ENCODE measurements at regions not wholly inside any gene's neighbourhood (a gene's known extent, or its start where the extent isn't known, plus 50 kb on each side); places are given as distances from the start of the nearest gene placed in this dataset.
"Not testable (repeated sequence)": the region's sequence is repeated elsewhere in the genome, so short reads cannot be mapped to it uniquely, and the experiment has no call there.

GRCh38 chr9:42325561-42325960 lies 142.1 kb downstream of the SPATA31A6 start:
- POLR2A ChIA-PET; H3K4me1 ChIP-seq (ENCODE audit: control extremely low read depth in 1 of 4, control insufficient read depth in 4 of 4, insufficient read depth in 4 of 4, low read length in 3 of 4); H3K36me3 ChIP-seq (ENCODE audit: control insufficient read depth in 4 of 4, insufficient read depth in 4 of 4, low read length in 3 of 4); H3K27me3 ChIP-seq (replicated peaks in 2 of 5; ENCODE audit: control insufficient read depth in 4 of 5, insufficient read depth in 5 of 5, low read length in 4 of 5); CTCF ChIA-PET; H3K4me3 ChIP-seq (ENCODE audit: control insufficient read depth in 1 of 7, extremely low read depth in 1 of 7, insufficient read depth in 4 of 7, low read depth in 2 of 7, low read length in 6 of 7); H3K27ac ChIP-seq (ENCODE audit: insufficient read depth in 1 of 2, low read depth in 1 of 2, low read length in 2 of 2, poor library complexity in 1 of 2, severe bottlenecking in 2 of 2); H3K9me3 ChIP-seq (ENCODE audit: control extremely low read depth in 1 of 5, control insufficient read depth in 4 of 5, insufficient read depth in 2 of 5, low read depth in 1 of 5, low read length in 4 of 5); DNase-seq: not testable (repeated sequence)
- no CpG with 5 or more reads among the region's 2 CpGs for WGBS (ENCODE audit: insufficient coverage)

- H3K27ac ChIP-seq (ENCODE audit: insufficient read depth in 1 of 2, low read depth in 1 of 2, low read length in 2 of 2, poor library complexity in 1 of 2, severe bottlenecking in 2 of 2); CTCF ChIA-PET; DNase-seq; H3K9me3 ChIP-seq (ENCODE audit: control extremely low read depth in 1 of 5, control insufficient read depth in 4 of 5, insufficient read depth in 2 of 5, low read depth in 1 of 5, low read length in 4 of 5); H3K27me3 ChIP-seq (replicated peaks in 2 of 5; ENCODE audit: control insufficient read depth in 4 of 5, insufficient read depth in 5 of 5, low read length in 4 of 5); H3K4me3 ChIP-seq (ENCODE audit: control insufficient read depth in 1 of 7, extremely low read depth in 1 of 7, insufficient read depth in 4 of 7, low read depth in 2 of 7, low read length in 6 of 7); H3K36me3 ChIP-seq (ENCODE audit: control insufficient read depth in 4 of 4, insufficient read depth in 4 of 4, low read length in 3 of 4); H3K4me1 ChIP-seq (ENCODE audit: control extremely low read depth in 1 of 4, control insufficient read depth in 4 of 4, insufficient read depth in 4 of 4, low read length in 3 of 4); POLR2A ChIA-PET: not testable (repeated sequence)
- no CpG with 5 or more reads among the region's 2 CpGs for WGBS (ENCODE audit: insufficient coverage)
Observed at GRCh38 chr9:42326482-42326881, 143.0 kb downstream of the SPATA31A6 start.

- H3K9me3 ChIP-seq (ENCODE audit: control extremely low read depth in 1 of 5, control insufficient read depth in 4 of 5, insufficient read depth in 2 of 5, low read depth in 1 of 5, low read length in 4 of 5); DNase-seq; H3K27me3 ChIP-seq (replicated peaks in 2 of 5; ENCODE audit: control insufficient read depth in 4 of 5, insufficient read depth in 5 of 5, low read length in 4 of 5); POLR2A ChIA-PET; CTCF ChIA-PET; H3K4me3 ChIP-seq (ENCODE audit: control insufficient read depth in 1 of 7, extremely low read depth in 1 of 7, insufficient read depth in 4 of 7, low read depth in 2 of 7, low read length in 6 of 7); H3K27ac ChIP-seq (ENCODE audit: insufficient read depth in 1 of 2, low read depth in 1 of 2, low read length in 2 of 2, poor library complexity in 1 of 2, severe bottlenecking in 2 of 2); H3K4me1 ChIP-seq (ENCODE audit: control extremely low read depth in 1 of 4, control insufficient read depth in 4 of 4, insufficient read depth in 4 of 4, low read length in 3 of 4); H3K36me3 ChIP-seq (ENCODE audit: control insufficient read depth in 4 of 4, insufficient read depth in 4 of 4, low read length in 3 of 4): not testable (repeated sequence)
Observed at GRCh38 chr9:42335342-42335741, 151.9 kb downstream of the SPATA31A6 start.

- POLR2A ChIA-PET; H3K27me3 ChIP-seq (replicated peaks in 2 of 5; ENCODE audit: control insufficient read depth in 4 of 5, insufficient read depth in 5 of 5, low read length in 4 of 5); H3K36me3 ChIP-seq (ENCODE audit: control insufficient read depth in 4 of 4, insufficient read depth in 4 of 4, low read length in 3 of 4); CTCF ChIA-PET; H3K4me3 ChIP-seq (ENCODE audit: control insufficient read depth in 1 of 7, extremely low read depth in 1 of 7, insufficient read depth in 4 of 7, low read depth in 2 of 7, low read length in 6 of 7); DNase-seq; H3K4me1 ChIP-seq (ENCODE audit: control extremely low read depth in 1 of 4, control insufficient read depth in 4 of 4, insufficient read depth in 4 of 4, low read length in 3 of 4); H3K9me3 ChIP-seq (ENCODE audit: control extremely low read depth in 1 of 5, control insufficient read depth in 4 of 5, insufficient read depth in 2 of 5, low read depth in 1 of 5, low read length in 4 of 5); H3K27ac ChIP-seq (ENCODE audit: insufficient read depth in 1 of 2, low read depth in 1 of 2, low read length in 2 of 2, poor library complexity in 1 of 2, severe bottlenecking in 2 of 2): not testable (repeated sequence)
- WGBS (ENCODE audit: insufficient coverage): 73% methylated on average over 4 of the region's 7 CpGs
Observed at GRCh38 chr9:42335984-42336657, 152.7 kb downstream of the SPATA31A6 start.

GRCh38 chr9:42338275-42338674 lies 154.8 kb downstream of the SPATA31A6 start:
- H3K36me3 ChIP-seq (ENCODE audit: control insufficient read depth in 4 of 4, insufficient read depth in 4 of 4, low read length in 3 of 4); H3K9me3 ChIP-seq (ENCODE audit: control extremely low read depth in 1 of 5, control insufficient read depth in 4 of 5, insufficient read depth in 2 of 5, low read depth in 1 of 5, low read length in 4 of 5); DNase-seq; H3K4me1 ChIP-seq (ENCODE audit: control extremely low read depth in 1 of 4, control insufficient read depth in 4 of 4, insufficient read depth in 4 of 4, low read length in 3 of 4); H3K27me3 ChIP-seq (replicated peaks in 2 of 5; ENCODE audit: control insufficient read depth in 4 of 5, insufficient read depth in 5 of 5, low read length in 4 of 5); H3K4me3 ChIP-seq (ENCODE audit: control insufficient read depth in 1 of 7, extremely low read depth in 1 of 7, insufficient read depth in 4 of 7, low read depth in 2 of 7, low read length in 6 of 7); H3K27ac ChIP-seq (ENCODE audit: insufficient read depth in 1 of 2, low read depth in 1 of 2, low read length in 2 of 2, poor library complexity in 1 of 2, severe bottlenecking in 2 of 2); POLR2A ChIA-PET; CTCF ChIA-PET: not testable (repeated sequence)
- no CpG with 5 or more reads among the region's 4 CpGs for WGBS (ENCODE audit: insufficient coverage)

GRCh38 chr9:42339671-42340434 lies 156.4 kb downstream of the SPATA31A6 start:
- WGBS (ENCODE audit: insufficient coverage): 100% methylated on average over 1 of the region's 2 CpGs
- CTCF ChIA-PET; POLR2A ChIA-PET; H3K4me1 ChIP-seq (ENCODE audit: control extremely low read depth in 1 of 4, control insufficient read depth in 4 of 4, insufficient read depth in 4 of 4, low read length in 3 of 4); H3K9me3 ChIP-seq (ENCODE audit: control extremely low read depth in 1 of 5, control insufficient read depth in 4 of 5, insufficient read depth in 2 of 5, low read depth in 1 of 5, low read length in 4 of 5); H3K36me3 ChIP-seq (ENCODE audit: control insufficient read depth in 4 of 4, insufficient read depth in 4 of 4, low read length in 3 of 4); DNase-seq; H3K27me3 ChIP-seq (replicated peaks in 2 of 5; ENCODE audit: control insufficient read depth in 4 of 5, insufficient read depth in 5 of 5, low read length in 4 of 5); H3K27ac ChIP-seq (ENCODE audit: insufficient read depth in 1 of 2, low read depth in 1 of 2, low read length in 2 of 2, poor library complexity in 1 of 2, severe bottlenecking in 2 of 2); H3K4me3 ChIP-seq (ENCODE audit: control insufficient read depth in 1 of 7, extremely low read depth in 1 of 7, insufficient read depth in 4 of 7, low read depth in 2 of 7, low read length in 6 of 7): not testable (repeated sequence)

- H3K27me3 ChIP-seq (replicated peaks in 2 of 5; ENCODE audit: control insufficient read depth in 4 of 5, insufficient read depth in 5 of 5, low read length in 4 of 5); H3K9me3 ChIP-seq (ENCODE audit: control extremely low read depth in 1 of 5, control insufficient read depth in 4 of 5, insufficient read depth in 2 of 5, low read depth in 1 of 5, low read length in 4 of 5); DNase-seq; H3K36me3 ChIP-seq (ENCODE audit: control insufficient read depth in 4 of 4, insufficient read depth in 4 of 4, low read length in 3 of 4); CTCF ChIA-PET; H3K4me1 ChIP-seq (ENCODE audit: control extremely low read depth in 1 of 4, control insufficient read depth in 4 of 4, insufficient read depth in 4 of 4, low read length in 3 of 4); H3K4me3 ChIP-seq (ENCODE audit: control insufficient read depth in 1 of 7, extremely low read depth in 1 of 7, insufficient read depth in 4 of 7, low read depth in 2 of 7, low read length in 6 of 7); POLR2A ChIA-PET; H3K27ac ChIP-seq (ENCODE audit: insufficient read depth in 1 of 2, low read depth in 1 of 2, low read length in 2 of 2, poor library complexity in 1 of 2, severe bottlenecking in 2 of 2): not testable (repeated sequence)
Observed at GRCh38 chr9:42340435-42340723, 156.9 kb downstream of the SPATA31A6 start.

All from common myeloid progenitor, CD34-positive (primary cell).